Cerebellar cortex (tissue), 1 donor: ENCODE measurements at regions not wholly inside any gene's neighbourhood (a gene's known extent, or its start where the extent isn't known, plus 50 kb on each side); places are given as distances from the start of the nearest gene placed in this dataset.
A peak's percentile ranks its signal among the peaks of the same experiment; 100 is the strongest.

Source experiments
- DNase-seq: peaks from one replicate; pipeline ENCODE4 v3.0.0-alpha.2; 2015; ENCODE audit warnings: low spot score

GRCh38 chr5:158644301-158644700 lies 455.4 kb downstream of the EBF1 start:
- DNase-seq: no peak

DNA sequence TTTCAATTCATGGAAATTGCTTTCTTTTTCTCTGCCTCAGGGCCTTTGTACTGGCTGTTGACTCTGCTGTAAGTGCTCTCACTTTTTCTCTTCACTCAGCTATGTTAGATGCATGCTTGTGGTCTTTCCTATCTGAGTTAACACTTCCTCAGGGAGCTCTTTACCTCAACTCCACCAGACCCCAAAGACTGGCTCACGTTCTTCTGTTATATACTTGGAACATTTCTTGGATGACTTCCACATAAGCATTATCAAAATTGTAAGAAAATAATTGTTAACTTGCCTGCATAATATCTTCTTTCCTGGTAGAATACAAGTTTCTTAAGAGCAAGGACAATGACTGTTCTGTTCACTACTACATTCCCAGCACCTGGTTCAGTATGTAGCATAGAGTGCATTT lies 455.9 kb downstream of the EBF1 start:
- DNase-seq: no peak

DNA sequence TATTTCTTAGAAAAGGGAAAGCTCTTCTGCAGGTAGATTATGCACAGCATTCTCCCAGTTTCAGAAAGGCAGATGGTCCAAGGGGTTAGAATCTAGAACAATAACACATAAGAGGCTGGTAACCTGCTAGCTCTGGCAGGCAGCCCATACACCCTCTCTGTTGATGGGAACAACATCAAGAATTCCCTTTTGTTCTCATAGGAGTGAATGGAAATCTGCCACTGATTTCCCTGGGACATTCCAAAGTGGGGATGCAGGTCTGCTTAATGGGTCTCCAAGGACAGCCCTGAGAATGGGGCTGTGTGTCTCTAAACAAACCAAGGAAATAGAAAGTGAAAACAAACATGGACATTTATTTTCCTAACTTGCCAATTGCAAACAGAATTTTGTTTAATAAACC lies 456.8 kb downstream of the EBF1 start:
- DNase-seq: peak; percentile 91

GRCh38 chr5:158641016-158641415 lies 458.7 kb downstream of the EBF1 start:
- no peak for DNase-seq

DNA sequence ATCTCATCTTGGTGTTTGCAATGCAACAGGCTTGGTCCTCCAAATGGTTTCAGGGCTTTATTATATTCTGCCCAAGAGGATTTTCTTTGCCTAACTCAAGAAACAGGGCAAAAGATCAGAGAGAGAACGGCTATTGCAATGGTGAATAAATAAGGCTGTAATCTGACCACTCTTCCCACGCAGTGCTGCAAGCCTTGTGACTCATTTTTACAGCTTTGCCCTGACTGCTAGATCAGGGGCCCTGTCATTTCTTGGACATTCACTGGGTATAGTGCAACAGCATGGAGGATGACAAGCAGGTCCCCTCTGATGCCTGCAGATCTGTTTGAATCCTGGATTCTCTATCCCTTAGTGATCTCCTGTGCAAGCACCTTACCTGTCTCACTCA lies 459.1 kb downstream of the EBF1 start:
- no peak for DNase-seq

DNA sequence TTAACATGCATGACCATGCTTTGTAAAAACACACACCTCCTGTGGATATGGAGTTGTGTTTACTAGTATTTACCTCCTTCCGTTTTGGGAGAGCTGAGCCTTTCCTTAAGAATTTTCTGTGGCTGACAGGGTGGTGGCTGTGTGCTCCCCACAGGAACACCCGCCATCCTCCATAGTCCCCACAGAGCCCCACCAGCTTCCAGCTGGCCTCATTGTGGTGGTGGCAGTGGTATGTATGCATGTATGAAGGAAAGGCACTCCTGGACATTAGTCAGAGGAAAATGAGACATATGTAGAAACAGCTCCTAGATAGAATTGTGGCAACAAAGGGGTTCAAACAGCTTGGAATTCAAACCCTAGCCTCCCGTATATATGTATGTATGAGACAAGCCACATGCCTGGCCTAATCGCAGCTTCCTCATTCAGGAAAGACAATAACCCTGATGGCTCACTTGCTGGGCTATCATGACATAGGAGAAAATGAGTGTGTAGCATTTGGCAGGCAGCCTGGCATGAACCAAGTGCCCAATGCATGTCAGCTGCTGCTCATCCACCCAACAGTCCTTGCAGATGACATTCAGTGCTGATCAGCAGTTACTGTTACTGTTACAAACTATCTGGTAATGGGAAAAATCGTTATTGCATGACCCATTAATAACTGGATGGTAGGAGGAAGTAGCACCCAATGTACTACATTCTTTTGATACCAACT lies 459.7 kb downstream of the EBF1 start:
- peak; percentile 17 for DNase-seq

DNA sequence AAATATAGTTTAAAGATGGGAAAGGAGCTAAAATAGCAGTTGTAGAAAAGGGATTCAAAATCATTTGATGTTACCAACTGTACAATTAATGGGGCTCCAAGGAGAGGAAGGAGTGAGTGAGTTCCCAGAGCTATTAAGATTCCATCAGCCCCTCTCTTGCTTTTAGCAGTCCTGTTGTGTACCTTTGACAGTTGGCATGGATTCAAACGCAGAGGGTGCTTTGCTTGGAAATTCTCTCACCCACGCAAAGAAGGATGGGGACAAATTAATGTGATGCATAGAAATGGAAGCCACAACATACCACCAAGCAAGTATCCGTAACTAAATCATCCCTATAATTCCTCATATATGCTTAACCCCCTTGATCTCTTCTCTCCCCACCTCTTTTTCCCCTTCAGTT lies 461.3 kb downstream of the EBF1 start:
- DNase-seq: no peak

DNA sequence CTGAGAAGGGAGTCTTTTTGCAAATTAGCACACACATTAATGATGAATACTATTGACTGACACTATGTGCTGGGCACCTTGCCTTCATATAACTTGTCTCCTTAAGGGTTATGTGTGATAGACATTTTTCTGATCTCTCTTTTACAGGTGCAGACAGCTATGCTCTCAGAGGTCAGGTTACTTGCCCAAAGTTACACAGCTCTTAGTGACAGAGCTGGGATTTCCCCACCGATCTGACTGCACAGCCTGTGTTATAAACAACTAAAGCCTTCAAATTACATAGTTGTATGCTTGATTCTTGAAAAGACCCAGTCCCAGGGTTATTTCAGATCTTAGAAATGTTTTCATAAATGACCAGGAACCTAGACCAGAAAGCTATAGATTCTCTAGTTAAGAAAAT lies 462.7 kb downstream of the EBF1 start:
- no peak for DNase-seq

GRCh38 chr5:158635565-158635964 lies 464.2 kb downstream of the EBF1 start:
- no peak for DNase-seq

DNA sequence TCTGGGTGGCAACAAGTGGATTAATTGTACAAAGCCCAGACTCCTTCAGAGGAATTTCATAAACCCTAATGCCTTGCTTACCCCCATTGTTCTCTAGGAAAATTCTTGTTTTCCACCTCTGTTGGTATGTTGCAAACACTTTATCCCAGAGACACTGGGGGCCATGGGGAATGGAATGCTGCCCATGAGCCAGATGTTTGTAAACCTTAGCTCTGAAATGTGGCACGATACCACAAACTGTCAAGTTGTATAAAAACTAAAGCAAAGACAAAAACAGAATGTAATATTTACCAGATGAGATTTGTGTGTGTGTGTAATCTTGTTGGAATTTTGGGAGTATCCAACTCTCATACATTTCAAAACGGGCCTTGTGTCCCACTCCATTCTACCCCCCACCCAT lies 465.0 kb downstream of the EBF1 start:
- no peak for DNase-seq

DNA sequence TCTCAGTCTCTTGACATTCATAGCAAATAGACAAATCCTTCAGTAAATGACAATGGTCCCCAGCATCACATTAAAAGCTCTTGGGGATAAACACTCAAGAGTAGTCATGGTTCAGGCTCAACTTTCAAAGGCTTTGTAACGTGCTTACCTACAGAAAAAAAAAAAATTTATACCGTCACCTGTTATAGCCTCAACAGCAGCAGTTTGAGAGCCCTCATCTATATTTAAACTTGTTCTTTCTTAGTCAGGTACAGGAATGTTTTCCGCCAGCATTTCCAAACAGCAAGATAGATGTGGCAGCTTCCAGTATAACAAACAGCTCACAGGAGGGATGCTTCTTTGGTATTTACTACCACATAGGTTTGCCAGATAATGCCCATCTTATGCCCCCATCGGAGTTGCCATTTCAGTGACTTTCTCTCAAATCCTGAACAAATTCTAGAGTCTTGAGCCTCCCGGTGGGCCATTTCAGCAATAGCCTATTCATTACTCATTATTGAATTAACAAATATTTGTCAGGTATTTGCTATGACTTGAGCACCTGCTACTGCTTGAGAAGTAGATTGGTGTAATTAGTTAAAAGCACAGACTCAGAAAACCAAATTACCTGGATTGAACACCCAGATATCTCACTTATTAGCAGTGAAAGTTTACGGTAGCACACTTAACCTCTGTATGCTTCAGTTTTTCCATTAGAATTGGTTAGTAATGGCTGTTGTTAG lies 470.0 kb downstream of the EBF1 start:
- no peak for DNase-seq

DNA sequence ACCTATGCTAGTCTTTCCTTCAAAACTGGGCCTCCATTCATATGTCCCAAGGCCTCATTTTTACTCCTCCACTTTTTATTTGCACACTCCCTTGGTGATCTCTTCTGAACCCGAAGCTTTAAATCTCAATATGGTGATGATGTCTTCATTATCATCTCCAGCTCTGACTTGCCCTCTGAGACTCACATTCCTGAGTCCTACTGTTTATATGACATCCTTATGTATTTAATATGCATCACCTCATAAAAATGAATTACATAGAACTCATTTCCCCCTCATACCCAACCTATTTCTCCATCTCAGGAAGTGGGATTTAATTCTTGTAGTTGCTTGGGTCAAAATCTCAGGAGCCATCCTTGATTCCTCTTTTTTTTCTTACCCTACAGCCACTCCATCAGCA lies 473.0 kb downstream of the EBF1 start:
- no peak for DNase-seq

DNA sequence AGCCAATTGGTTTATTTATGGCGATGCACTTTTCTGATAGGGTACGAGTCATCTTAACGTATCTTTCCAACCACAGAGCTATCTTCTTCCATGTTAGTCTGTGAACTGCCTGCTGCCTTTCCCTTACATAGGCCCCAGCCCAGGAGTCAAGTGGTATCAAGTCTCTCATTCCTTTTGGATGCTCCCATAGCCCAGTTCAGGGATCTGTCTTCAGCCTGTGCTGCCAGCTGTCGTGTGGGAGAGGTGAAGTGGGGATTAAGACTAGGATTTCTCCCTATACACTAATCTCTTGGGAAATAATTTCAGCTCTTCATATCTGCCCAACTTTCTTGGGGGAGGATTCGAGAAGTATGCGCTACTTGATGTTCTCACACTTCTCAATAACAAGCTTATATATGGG lies 475.7 kb downstream of the EBF1 start:
- DNase-seq: no peak

GRCh38 chr5:158621391-158621790 lies 478.3 kb downstream of the EBF1 start:
- DNase-seq: no peak

DNA sequence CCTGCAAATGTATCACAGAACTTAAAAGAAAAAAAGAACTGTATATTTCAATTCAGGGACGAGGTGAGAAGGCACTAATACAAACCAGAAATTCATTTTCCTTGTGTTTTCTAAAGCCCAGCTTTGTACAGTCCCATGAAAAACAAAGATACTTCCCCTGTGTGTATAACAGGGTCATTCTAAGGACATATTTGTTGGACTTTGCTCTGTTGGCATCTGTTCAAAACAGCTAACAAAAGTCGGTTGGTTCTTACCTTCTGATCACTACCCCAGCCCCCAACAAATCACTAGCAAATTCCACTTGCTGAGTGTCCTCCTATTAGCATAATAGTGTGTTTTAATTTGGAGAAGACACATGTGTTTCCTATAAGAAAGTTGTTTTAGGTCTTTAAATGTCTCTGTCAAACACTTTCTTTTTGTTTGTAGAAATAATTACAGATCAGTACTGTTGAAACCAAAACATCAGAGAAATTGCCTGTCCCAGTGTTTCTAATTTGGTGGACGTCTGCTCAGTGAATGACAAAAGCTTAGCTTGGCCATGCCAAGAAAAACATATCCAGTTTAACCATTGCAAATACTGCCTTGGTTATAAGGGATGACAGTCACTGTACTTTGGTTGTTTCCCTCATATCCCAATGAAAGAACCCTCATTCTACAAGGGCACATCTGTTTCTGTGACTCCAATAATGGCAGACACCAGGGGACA lies 480.5 kb downstream of the EBF1 start:
- no peak for DNase-seq

DNA sequence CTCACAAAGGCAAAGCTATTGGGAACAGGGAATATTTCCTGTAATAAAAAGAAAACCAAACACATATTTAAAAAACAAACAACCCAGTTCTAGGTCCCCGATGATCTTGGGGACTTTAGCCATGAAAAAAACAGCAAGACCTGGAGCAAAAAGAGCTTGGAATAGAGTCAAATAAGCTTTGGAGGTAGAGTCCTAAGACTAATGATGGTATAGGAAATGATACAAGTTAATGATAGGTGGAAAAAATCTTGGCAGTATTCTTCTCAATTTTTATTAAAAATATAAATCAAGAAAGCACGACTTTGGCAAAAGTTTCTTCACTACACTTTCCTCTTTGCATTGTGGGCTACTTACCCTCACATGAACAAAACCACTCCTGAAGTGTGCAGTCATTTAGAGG lies 481.5 kb downstream of the EBF1 start:
- no peak for DNase-seq

- no peak for DNase-seq
Measured at GRCh38 chr5:158616707-158617106, 483.0 kb downstream of the EBF1 start.

DNA sequence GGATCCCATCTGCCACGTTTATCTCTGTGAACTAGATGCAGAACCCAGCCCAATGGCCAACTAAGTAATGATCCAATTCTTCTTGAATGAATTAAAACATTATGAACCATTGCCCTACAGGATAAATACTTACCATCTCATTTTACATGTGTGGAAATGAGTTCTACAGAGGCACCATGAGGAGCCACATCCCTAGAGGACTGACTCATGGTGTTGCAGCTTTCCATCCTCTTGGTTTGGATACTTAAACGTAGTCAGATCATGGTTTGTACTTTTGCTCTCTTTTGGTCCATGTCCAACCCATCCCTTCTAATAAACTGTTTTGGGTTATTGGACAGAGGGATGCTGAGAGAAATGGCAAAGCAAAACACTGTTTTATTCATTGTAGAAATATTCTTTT lies 484.8 kb downstream of the EBF1 start:
- no peak for DNase-seq

DNA sequence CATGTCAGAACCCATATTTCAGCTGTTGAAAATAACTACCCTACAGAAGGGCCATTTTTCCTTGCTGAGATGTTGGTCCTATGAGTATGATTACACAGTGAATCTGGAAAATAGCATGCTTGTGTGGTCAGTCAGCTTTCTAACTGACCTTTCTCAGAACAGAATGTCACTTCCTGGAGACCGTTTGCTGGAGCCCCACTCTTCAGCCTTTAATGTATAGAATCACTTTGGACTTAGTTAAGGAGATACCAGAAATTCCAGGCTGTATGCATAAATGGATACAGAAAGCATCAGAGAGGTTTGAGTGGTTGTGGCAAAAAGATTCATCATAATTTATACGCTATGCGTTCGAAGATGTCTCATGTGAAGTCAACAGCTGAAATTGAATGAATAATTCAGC lies 488.1 kb downstream of the EBF1 start:
- DNase-seq: no peak

GRCh38 chr5:158610051-158610415 lies 489.7 kb downstream of the EBF1 start:
- no peak for DNase-seq

GRCh38 chr5:158609333-158610050 lies 490.2 kb downstream of the EBF1 start:
- peak; percentile 19 for DNase-seq

DNA sequence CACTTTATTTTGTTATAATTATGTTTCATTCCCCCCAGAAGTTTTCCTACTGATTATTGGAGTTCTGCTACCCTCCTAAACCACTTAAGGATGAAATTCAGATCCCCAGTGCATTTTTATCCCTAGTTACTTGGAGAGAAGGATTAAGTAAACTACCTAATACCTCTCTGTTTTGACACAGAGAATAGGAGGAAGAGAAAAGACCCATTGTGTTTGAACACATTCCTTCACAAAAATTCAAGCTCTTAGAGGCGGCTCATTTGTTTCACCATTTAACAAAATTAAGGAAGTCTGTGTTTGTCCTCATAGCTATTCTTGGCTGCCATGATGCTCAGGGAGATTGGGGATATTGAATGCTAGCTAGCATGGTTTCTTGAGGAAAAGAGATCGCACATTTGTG lies 492.6 kb downstream of the EBF1 start:
- no peak for DNase-seq

DNA sequence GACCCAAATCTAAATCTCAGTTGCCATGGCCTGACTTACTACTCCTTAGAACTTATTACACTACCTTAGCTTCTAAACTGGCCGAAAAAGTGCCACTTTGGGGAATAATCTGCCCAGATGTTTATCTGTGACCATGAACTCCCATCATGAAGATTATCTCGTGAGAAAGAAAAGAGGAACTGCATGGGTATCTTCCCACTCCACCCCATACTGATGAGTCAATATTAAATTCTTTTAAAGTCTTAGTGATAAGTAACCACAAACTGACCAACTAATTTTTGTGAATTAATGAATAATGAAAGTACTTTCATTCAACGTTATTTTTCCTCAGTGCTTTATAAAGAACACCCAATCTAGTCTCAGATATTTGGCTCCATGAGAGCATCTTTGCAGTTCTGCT lies 493.5 kb downstream of the EBF1 start:
- no peak for DNase-seq
